ENCODE measurements at regions not wholly inside any gene's neighbourhood (a gene's known extent, or its start where the extent isn't known, plus 50 kb on each side); places are given as distances from the start of the nearest gene placed in this dataset.
A peak's percentile ranks its signal among the peaks of the same experiment; 100 is the strongest.

GRCh38 chr18:34649080-34649479 is 61.0 kb upstream of the DTNA start:
- TF ChIP-seq ZNF274 (IDR thresholded peaks at IDR 0.05; ENCODE audit: low read depth, low read length): no peak
- no peak for TF ChIP-seq SUZ12 (IDR thresholded peaks at IDR 0.05; ENCODE audit: extremely low read depth, insufficient read depth, insufficient read length)
- no peak for TF ChIP-seq YY1 (IDR thresholded peaks at IDR 0.05; ENCODE audit: insufficient read depth, insufficient read length)
- Histone ChIP-seq H3K4me1 (ENCODE audit: insufficient read depth, insufficient read length) (peaks cover 4% of the 10 kb centered on the region), H3K4me3 (ENCODE audit: insufficient read length, low read depth) (no peak overlapping the region), H3K9me3 (ENCODE audit: insufficient read depth, low read length) (peaks cover 6% of the 10 kb centered on the region; the same call in 1 of the 2 replicates), H3K9ac (ENCODE audit: insufficient read length, low read depth) (no peak overlapping the region), H3K36me3 (ENCODE audit: insufficient read depth, insufficient read length, low read length) (no peaks in the 10 kb centered on the region), H3K27me3 (ENCODE audit: insufficient read depth, insufficient read length) (no peaks in the 10 kb centered on the region)
- DNase-seq (ENCODE audit: low read depth, low spot score): no peak

- no peak for TF ChIP-seq YY1 (IDR thresholded peaks at IDR 0.05; ENCODE audit: insufficient read depth, insufficient read length)
- no peak for TF ChIP-seq SUZ12 (IDR thresholded peaks at IDR 0.05; ENCODE audit: extremely low read depth, insufficient read depth, insufficient read length)
- TF ChIP-seq ZNF274 (IDR thresholded peaks at IDR 0.05; ENCODE audit: low read depth, low read length): no peak
- no peak for DNase-seq (ENCODE audit: low read depth, low spot score)
- no peak overlapping the region for H3K9ac ChIP-seq (ENCODE audit: insufficient read length, low read depth)
- no peak overlapping the region for H3K4me3 ChIP-seq (ENCODE audit: insufficient read length, low read depth)
- peaks cover 6% of the 10 kb centered on the region; the same call in 1 of the 2 replicates for H3K9me3 ChIP-seq (ENCODE audit: insufficient read depth, low read length)
- H3K4me1 ChIP-seq (ENCODE audit: insufficient read depth, insufficient read length): peaks cover 4% of the 10 kb centered on the region
- no peaks in the 10 kb centered on the region for H3K36me3 ChIP-seq (ENCODE audit: insufficient read depth, insufficient read length, low read length)
- H3K27me3 ChIP-seq (ENCODE audit: insufficient read depth, insufficient read length): no peaks in the 10 kb centered on the region
These were observed 60.0 kb upstream of the DTNA start for GRCh38 chr18:34650121-34650545.

- H3K9me3 ChIP-seq (ENCODE audit: insufficient read depth, low read length): peaks cover 6% of the 10 kb centered on the region; the same call in 1 of the 2 replicates
- no peak overlapping the region for H3K9ac ChIP-seq (ENCODE audit: insufficient read length, low read depth)
- H3K4me3 ChIP-seq (ENCODE audit: insufficient read length, low read depth): no peak overlapping the region
- DNase-seq (ENCODE audit: low read depth, low spot score): no peak
- peaks cover 4% of the 10 kb centered on the region for H3K4me1 ChIP-seq (ENCODE audit: insufficient read depth, insufficient read length)
- H3K27me3 ChIP-seq (ENCODE audit: insufficient read depth, insufficient read length): no peaks in the 10 kb centered on the region
- no peak for TF ChIP-seq ZNF274 (IDR thresholded peaks at IDR 0.05; ENCODE audit: low read depth, low read length)
- TF ChIP-seq YY1 (IDR thresholded peaks at IDR 0.05; ENCODE audit: insufficient read depth, insufficient read length): no peak
- TF ChIP-seq SUZ12 (IDR thresholded peaks at IDR 0.05; ENCODE audit: extremely low read depth, insufficient read depth, insufficient read length): no peak
- no peaks in the 10 kb centered on the region for H3K36me3 ChIP-seq (ENCODE audit: insufficient read depth, insufficient read length, low read length)
These were observed 58.3 kb upstream of the DTNA start for GRCh38 chr18:34651586-34652369.

- Histone ChIP-seq H3K27me3 (ENCODE audit: insufficient read depth, insufficient read length) (no peaks in the 10 kb centered on the region), H3K9ac (ENCODE audit: insufficient read length, low read depth) (no peak overlapping the region), H3K9me3 (ENCODE audit: insufficient read depth, low read length) (no peaks in the 10 kb centered on the region), H3K36me3 (ENCODE audit: insufficient read depth, insufficient read length, low read length) (no peaks in the 10 kb centered on the region), H3K4me1 (ENCODE audit: insufficient read depth, insufficient read length) (peaks cover 4% of the 10 kb centered on the region), H3K4me3 (ENCODE audit: insufficient read length, low read depth) (no peak overlapping the region)
- TF ChIP-seq ZNF274 (IDR thresholded peaks at IDR 0.05; ENCODE audit: low read depth, low read length) (no peak), YY1 (IDR thresholded peaks at IDR 0.05; ENCODE audit: insufficient read depth, insufficient read length) (no peak)
- DNase-seq (ENCODE audit: low read depth, low spot score): no peak
These were observed 55.0 kb upstream of the DTNA start for GRCh38 chr18:34655131-34655530.

- Histone ChIP-seq H3K4me3 (ENCODE audit: insufficient read length, low read depth) (no peak overlapping the region), H3K27me3 (ENCODE audit: insufficient read depth, insufficient read length) (no peaks in the 10 kb centered on the region), H3K9me3 (ENCODE audit: insufficient read depth, low read length) (peaks cover 8% of the 10 kb centered on the region; the same call in 1 of the 2 replicates), H3K36me3 (ENCODE audit: insufficient read depth, insufficient read length, low read length) (no peaks in the 10 kb centered on the region), H3K4me1 (ENCODE audit: insufficient read depth, insufficient read length) (peaks cover 4% of the 10 kb centered on the region), H3K9ac (ENCODE audit: insufficient read length, low read depth) (no peak overlapping the region)
- TF ChIP-seq SUZ12 (IDR thresholded peaks at IDR 0.05; ENCODE audit: extremely low read depth, insufficient read depth, insufficient read length): no peak
- no peak for TF ChIP-seq YY1 (IDR thresholded peaks at IDR 0.05; ENCODE audit: insufficient read depth, insufficient read length)
- TF ChIP-seq ZNF274 (IDR thresholded peaks at IDR 0.05; ENCODE audit: low read depth, low read length): no peak
- DNase-seq (ENCODE audit: low read depth, low spot score): no peak
These were observed 52.1 kb upstream of the DTNA start for GRCh38 chr18:34657860-34658500.

GRCh38 chr18:34659579-34660517 is 50.2 kb upstream of the DTNA start:
- peaks cover 8% of the 10 kb centered on the region; the same call in 1 of the 2 replicates for H3K9me3 ChIP-seq (ENCODE audit: insufficient read depth, low read length)
- no peak overlapping the region for H3K4me3 ChIP-seq (ENCODE audit: insufficient read length, low read depth)
- no peak overlapping the region for H3K9ac ChIP-seq (ENCODE audit: insufficient read length, low read depth)
- peak; percentile 74 for DNase-seq (ENCODE audit: low read depth, low spot score)
- TF ChIP-seq YY1 (IDR thresholded peaks at IDR 0.05; ENCODE audit: insufficient read depth, insufficient read length) (peak; percentile 63), SUZ12 (IDR thresholded peaks at IDR 0.05; ENCODE audit: extremely low read depth, insufficient read depth, insufficient read length) (no peak)
- peaks cover 4% of the 10 kb centered on the region for H3K4me1 ChIP-seq (ENCODE audit: insufficient read depth, insufficient read length)
- no peaks in the 10 kb centered on the region for H3K36me3 ChIP-seq (ENCODE audit: insufficient read depth, insufficient read length, low read length)
- no peaks in the 10 kb centered on the region for H3K27me3 ChIP-seq (ENCODE audit: insufficient read depth, insufficient read length)
